ENCODE measurements at regions not wholly inside any gene's neighbourhood (a gene's known extent, or its start where the extent isn't known, plus 50 kb on each side); places are given as distances from the start of the nearest gene placed in this dataset.

DNA sequence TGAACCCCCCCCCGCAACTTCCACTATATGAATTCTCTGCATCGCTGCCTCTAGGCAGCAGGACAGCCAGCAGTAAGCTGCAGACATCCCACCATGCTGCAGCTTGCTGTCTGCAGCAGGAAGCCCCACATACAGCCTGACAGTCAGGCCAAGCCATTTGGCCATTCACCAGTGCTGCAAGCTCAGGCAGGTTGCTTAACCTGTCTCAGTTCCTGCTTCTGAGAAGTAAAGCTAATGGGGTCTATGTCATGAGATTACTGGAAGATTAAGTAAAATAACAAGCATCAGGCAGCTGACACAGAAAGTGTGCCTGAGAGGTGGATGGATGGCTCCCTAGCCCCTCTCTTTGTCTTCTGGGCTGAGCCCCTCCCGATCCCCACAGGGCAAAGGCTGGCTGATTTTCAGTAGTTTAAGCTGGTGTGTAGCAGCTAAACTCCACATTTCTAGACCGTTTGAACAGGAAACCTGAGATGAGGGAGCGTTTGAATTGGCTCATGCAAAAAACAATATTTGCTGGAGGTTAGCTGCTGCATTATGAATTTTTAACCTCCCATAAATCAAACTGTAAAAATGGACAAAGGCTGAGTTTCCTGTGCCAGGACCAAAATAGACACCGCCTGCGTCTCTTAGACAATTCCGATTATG lies 193.8 kb upstream of the ARL4C start:
- intact Hi-C loops (cut with DNase I) = no loop called here
- no peak for ATAC-seq
- DNase-seq (ENCODE audit: missing footprints) = no peak

DNA sequence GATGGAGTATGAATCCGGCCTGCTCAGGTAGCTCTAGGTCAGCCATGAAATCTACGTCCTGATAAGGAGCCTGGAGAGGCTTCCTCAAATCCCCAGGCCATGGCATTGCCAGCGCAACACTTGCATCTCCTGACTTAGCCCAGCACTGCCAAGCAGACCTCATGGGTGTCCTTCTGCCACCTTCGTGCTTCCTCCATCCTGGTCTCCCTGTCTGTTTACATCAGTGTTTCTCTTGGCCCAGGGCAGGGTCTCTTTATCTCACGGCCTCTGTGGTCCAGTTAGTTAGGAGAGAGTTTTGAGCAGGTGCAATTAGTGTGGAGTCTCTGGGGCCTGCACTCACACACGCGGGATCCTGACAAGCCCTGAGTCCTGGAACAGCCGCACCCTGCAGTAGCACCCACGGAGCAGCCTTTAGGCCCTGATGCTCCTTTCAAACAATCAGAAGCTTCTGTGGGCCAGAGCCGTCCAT lies 193.1 kb upstream of the ARL4C start:
- intact Hi-C loops (cut with DNase I) = no loop called here
- ATAC-seq (no peak), DNase-seq (ENCODE audit: missing footprints) (no peak)

GRCh38 chr2:234687718-234688475 lies 191.0 kb upstream of the ARL4C start:
- no peak for DNase-seq (ENCODE audit: missing footprints)
- ATAC-seq = no peak
- intact Hi-C loops (cut with DNase I) = no loop called here

GRCh38 chr2:234686088-234686890 lies 189.4 kb upstream of the ARL4C start:
- intact Hi-C loops (cut with DNase I) = no loop called here
- ATAC-seq (no peak), DNase-seq (ENCODE audit: missing footprints) (no peak)

DNA sequence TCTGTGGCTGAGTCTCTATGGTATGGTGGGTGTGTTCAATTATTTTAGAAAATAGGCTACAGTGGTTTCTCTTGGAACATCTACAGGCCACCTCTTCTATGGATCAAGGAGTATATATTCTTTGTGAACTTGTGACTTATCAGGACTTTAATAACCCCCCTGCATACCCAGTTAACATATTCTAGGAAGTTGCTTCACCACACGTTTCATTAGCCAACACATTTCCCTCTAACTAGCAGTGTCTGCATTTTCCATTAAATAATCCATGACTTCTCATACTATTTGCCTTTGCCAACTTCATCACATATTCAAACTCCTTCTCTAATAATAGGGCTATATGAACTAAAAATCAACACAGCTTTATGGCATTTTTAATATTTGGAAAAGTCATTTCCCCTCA lies 187.6 kb upstream of the ARL4C start:
- ATAC-seq (no peak), DNase-seq (ENCODE audit: missing footprints) (no peak)
- intact Hi-C loops (cut with DNase I) = loop anchor here (5.0 kb wide), 1 partner anchor 268 kb away; the partner anchor contains the start of gene SH3BP4

GRCh38 chr2:234683950-234684349 lies 187.1 kb upstream of the ARL4C start:
- ATAC-seq = no peak
- intact Hi-C loops (cut with DNase I) = loop anchor here (5.0 kb wide), 1 partner anchor 268 kb away; the partner anchor contains the start of gene SH3BP4

GRCh38 chr2:234682492-234683228 lies 185.8 kb upstream of the ARL4C start:
- no peak for DNase-seq (ENCODE audit: missing footprints)
- intact Hi-C loops (cut with DNase I) = loop anchor here (5.0 kb wide), 1 partner anchor 270 kb away; the partner anchor contains the start of gene SH3BP4
- no peak for ATAC-seq

More at GRCh38 chr2:234683950-234684349, 187.1 kb upstream of the ARL4C start:
- no peak for DNase-seq (ENCODE audit: missing footprints)

DNA sequence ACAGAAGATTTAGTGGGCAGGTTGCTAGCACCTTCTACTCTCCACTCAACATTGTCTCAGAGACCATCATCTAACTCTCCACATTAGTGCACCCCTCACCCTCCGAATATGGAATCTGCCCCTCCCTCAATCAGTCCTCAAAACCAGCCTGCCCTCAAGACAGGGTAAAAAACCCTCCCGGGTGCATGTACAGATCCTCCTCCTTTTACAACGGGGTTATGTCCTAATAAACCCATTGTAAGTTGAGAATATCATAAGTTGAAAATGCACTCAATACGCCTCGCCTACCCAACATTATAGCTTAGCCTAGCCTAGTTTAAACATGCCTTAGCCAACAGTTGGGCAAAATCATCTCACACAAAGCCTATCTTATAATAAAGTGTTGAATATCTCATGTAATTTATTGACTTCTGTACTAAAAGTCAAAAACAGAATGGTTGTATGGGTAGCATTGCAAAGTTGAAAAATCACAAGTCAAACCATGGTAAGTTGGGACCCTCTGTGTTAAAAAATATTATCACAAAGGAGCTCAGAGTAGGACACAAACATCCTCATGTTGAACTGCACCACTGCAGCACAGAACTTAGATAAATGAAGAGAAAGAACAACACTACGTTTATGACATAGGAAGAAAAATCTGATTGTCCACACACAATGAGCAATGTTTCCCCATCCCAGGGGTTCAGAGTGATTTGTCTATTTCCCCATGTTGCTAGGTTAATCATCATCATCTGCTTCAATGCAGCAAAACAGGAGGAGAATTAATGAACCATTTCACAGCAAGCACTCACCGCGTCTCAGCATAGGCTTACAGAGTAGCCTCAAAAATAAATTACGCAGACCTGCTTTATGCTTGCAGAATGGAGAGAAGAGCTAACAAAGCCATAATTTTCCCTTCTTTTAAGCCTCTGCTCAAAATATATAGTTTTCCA lies 184.1 kb upstream of the ARL4C start:
- intact Hi-C loops (cut with DNase I) = loop anchor here (5.0 kb wide), 1 partner anchor 271 kb away; the partner anchor contains the start of gene SH3BP4
- no peak for ATAC-seq
- no peak for DNase-seq (ENCODE audit: missing footprints)

GRCh38 chr2:234679741-234680687 lies 183.1 kb upstream of the ARL4C start:
- ATAC-seq (peak; percentile 75), DNase-seq (ENCODE audit: missing footprints) (no peak)
- intact Hi-C loops (cut with DNase I) = loop anchor here (5.0 kb wide), 1 partner anchor 272 kb away; the partner anchor contains the start of gene SH3BP4

GRCh38 chr2:234679301-234679740 lies 182.4 kb upstream of the ARL4C start:
- no peak for ATAC-seq
- intact Hi-C loops (cut with DNase I) = no loop called here
- no peak for DNase-seq (ENCODE audit: missing footprints)

DNA sequence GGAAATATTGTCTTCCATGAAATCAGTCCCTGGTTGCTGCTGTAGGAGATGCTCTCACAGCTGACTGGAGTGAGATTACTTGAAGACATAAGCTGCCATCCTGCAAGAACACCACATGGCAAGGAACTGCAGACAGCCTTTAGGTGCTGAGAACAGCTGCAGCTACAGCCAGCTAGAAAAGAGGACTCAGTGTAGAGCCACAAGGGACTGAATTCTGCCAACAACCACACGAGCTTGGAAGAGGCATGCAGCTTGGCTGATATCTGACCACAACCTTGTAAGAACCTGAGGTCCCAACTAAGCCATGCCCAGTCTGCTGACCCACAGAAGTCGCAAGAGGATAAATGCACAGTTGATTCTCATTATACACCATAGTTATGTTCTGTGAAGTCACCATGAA lies 181.8 kb upstream of the ARL4C start:
- intact Hi-C loops (cut with DNase I) = no loop called here
- no peak for DNase-seq (ENCODE audit: missing footprints)
- no peak for ATAC-seq

- intact Hi-C loops (cut with DNase I) = no loop called here
- no peak for ATAC-seq
Observed at GRCh38 chr2:234677758-234678538, 181.1 kb upstream of the ARL4C start.

GRCh38 chr2:234676783-234677450 lies 180.0 kb upstream of the ARL4C start:
- intact Hi-C loops (cut with DNase I) = no loop called here
- ATAC-seq = no peak
- no peak for DNase-seq (ENCODE audit: missing footprints)

More at GRCh38 chr2:234677758-234678538, 181.1 kb upstream of the ARL4C start:
- no peak for DNase-seq (ENCODE audit: missing footprints)

GRCh38 chr2:234676109-234676782 lies 179.4 kb upstream of the ARL4C start:
- intact Hi-C loops (cut with DNase I) = no loop called here
- DNase-seq (ENCODE audit: missing footprints) (no peak), ATAC-seq (no peak)

- ATAC-seq = no peak
- intact Hi-C loops (cut with DNase I) = no loop called here
- no peak for DNase-seq (ENCODE audit: missing footprints)
Observed at GRCh38 chr2:234674781-234675201, 177.9 kb upstream of the ARL4C start.

All from Right ventricle myocardium inferior (tissue), 1 donor.